Smooth muscle cell (in vitro differentiated cells): ENCODE measurements at regions not wholly inside any gene's neighbourhood (a gene's known extent, or its start where the extent isn't known, plus 50 kb on each side); places are given as distances from the start of the nearest gene placed in this dataset.
A peak's percentile ranks its signal among the peaks of the same experiment; 100 is the strongest.

ENCODE experiments used
- DNase-seq: peaks from one replicate; lab custom pipeline; 2025; ENCODE audit not compliant: unreplicated experiment; lab: John Stamatoyannopoulos, UW
- H2AFZ ChIP-seq: fragments of 200-600 bp; sonication (generic); 2 replicates; pipeline ENCODE4 v1.6.0; 2016; ENCODE audit warnings: antibody characterized with exemption, low read depth, mild to moderate bottlenecking
- H3F3A ChIP-seq: fragments of 200-600 bp; sonication (generic); 2 replicates; pipeline ENCODE4 v1.6.0; 2017; ENCODE audit warnings: antibody characterized with exemption, low read depth
- H3K27ac ChIP-seq: fragments of 200-600 bp; sonication (generic); 2 replicates; pipeline ENCODE4 v1.5.1; 2016; ENCODE audit warnings: low read depth, mild to moderate bottlenecking
- H3K27me3 ChIP-seq: fragments of 200-600 bp; sonication (generic); 2 replicates; pipeline ENCODE4 v1.6.1; 2016; ENCODE audit warnings: low read depth, mild to moderate bottlenecking
- H3K36me3 ChIP-seq: fragments of 200-600 bp; sonication (generic); 2 replicates; pipeline ENCODE4 v1.5.1; 2016; ENCODE audit warnings: low read depth
- H3K4me1 ChIP-seq: fragments of 200-600 bp; sonication (generic); 2 replicates; pipeline ENCODE4 v1.5.1; 2016; ENCODE audit warnings: low read depth
- H3K4me2 ChIP-seq: fragments of 200-600 bp; sonication (generic); 2 replicates; pipeline ENCODE4 v1.6.0; 2016; ENCODE audit warnings: mild to moderate bottlenecking
- H3K4me3 ChIP-seq: fragments of 200-600 bp; sonication (generic); 2 replicates; pipeline ENCODE4 v1.5.1; 2016; ENCODE audit warnings: mild to moderate bottlenecking
- H3K79me2 ChIP-seq: fragments of 200-600 bp; sonication (generic); 2 replicates; pipeline ENCODE4 v1.6.0; 2016; ENCODE audit warnings: low read depth, mild to moderate bottlenecking
- H3K9ac ChIP-seq: fragments of 200-600 bp; sonication (generic); 2 replicates; pipeline ENCODE4 v1.6.0; 2016; ENCODE audit warnings: low read depth
- H3K9me3 ChIP-seq: fragments of 200-600 bp; sonication (generic); replicated peaks from 2 replicates; pipeline ENCODE4 v1.5.1; 2016; ENCODE audit warnings: low read depth
- H4K20me1 ChIP-seq: fragments of 200-600 bp; sonication (generic); 2 replicates; pipeline ENCODE4 v1.6.0; 2016; ENCODE audit warnings: low read depth
- WGBS: methylation state at CpG from one replicate; pipeline ENCODE4 v1.1.7; 2016; ENCODE audit warnings: low lambda C conversion rate; 5-methylcytosine and 5-hydroxymethylcytosine counted together
- TF ChIP-seq, protein P1 (sequence below): fragments of 200-600 bp; sonication (generic); IDR thresholded peaks from 2 replicates; pipeline ENCODE4 v1.5.1; 2017; ENCODE audit warnings: borderline replicate concordance, mild to moderate bottlenecking, antibody characterized with exemption; ENCODE audit not compliant: insufficient read depth, poor library complexity, severe bottlenecking

DNA sequence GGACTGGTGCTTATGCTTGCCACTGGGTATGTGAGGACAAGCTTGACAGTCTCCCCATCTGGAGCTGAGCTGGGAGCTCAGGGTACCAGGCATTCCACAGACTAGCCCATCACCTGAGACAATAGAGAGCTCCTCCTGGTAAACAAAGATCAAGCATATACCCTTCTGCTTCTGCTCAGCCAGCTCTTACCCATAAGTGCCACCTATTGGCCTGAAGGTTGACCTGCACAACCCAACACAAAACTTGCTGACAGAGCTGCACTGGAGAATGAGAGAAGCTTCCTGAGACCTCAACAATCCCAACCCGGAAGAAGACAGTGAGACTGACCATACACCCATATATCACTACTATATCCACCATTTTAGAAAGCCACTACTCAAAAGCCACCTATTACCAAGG, 1049.2 kb upstream of the INTU start:
- no peaks in the 10 kb centered on the region for H3K4me1 ChIP-seq
- H4K20me1 ChIP-seq, result no peaks in the 10 kb centered on the region
- no peak overlapping the region for H3K9ac ChIP-seq
- H3K27ac ChIP-seq, result no peak overlapping the region
- TF ChIP-seq, protein P1, sequence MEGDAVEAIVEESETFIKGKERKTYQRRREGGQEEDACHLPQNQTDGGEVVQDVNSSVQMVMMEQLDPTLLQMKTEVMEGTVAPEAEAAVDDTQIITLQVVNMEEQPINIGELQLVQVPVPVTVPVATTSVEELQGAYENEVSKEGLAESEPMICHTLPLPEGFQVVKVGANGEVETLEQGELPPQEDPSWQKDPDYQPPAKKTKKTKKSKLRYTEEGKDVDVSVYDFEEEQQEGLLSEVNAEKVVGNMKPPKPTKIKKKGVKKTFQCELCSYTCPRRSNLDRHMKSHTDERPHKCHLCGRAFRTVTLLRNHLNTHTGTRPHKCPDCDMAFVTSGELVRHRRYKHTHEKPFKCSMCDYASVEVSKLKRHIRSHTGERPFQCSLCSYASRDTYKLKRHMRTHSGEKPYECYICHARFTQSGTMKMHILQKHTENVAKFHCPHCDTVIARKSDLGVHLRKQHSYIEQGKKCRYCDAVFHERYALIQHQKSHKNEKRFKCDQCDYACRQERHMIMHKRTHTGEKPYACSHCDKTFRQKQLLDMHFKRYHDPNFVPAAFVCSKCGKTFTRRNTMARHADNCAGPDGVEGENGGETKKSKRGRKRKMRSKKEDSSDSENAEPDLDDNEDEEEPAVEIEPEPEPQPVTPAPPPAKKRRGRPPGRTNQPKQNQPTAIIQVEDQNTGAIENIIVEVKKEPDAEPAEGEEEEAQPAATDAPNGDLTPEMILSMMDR, result no peak
- peaks cover 11% of the 10 kb centered on the region for H3K9me3 ChIP-seq
- H3K4me3 ChIP-seq, result no peak overlapping the region
- H3K36me3 ChIP-seq, result no peaks in the 10 kb centered on the region
- H3K4me2 ChIP-seq, result no peak overlapping the region
- no peak for DNase-seq
- 35% methylated on average over 1 of the region's 1 CpG for WGBS
- H3K79me2 ChIP-seq, result no peaks in the 10 kb centered on the region
- no peaks in the 10 kb centered on the region for H3F3A ChIP-seq
- H3K27me3 ChIP-seq, result no peaks in the 10 kb centered on the region
- H2AFZ ChIP-seq, result no peak overlapping the region

DNA sequence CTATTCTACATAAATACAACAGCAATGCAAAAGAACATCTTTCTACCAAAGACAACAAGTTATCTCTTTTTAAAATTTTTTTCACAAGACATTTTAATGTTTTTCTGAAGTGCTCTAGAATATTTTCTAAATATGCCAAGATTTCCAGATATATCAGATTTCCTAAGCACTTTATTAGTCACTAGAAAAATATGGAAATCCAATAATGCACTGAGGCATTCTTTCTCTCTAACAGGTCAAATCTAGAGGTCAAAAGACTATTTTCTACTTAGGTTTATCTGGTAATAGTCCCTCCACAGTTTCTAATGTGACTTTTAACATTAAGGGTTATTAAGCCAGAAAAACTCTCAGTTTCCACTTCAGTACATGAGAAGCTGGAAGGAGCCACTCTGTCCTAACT, 1041.2 kb upstream of the INTU start:
- Histone ChIP-seq H3K4me1 (no peaks in the 10 kb centered on the region), H3F3A (no peaks in the 10 kb centered on the region), H3K27ac (no peak overlapping the region), H3K9ac (no peak overlapping the region), H2AFZ (no peak overlapping the region), H3K9me3 (no peaks in the 10 kb centered on the region), H3K4me3 (no peak overlapping the region), H3K27me3 (no peaks in the 10 kb centered on the region), H3K79me2 (no peaks in the 10 kb centered on the region), H3K4me2 (no peak overlapping the region), H4K20me1 (no peaks in the 10 kb centered on the region), H3K36me3 (no peaks in the 10 kb centered on the region)
- TF ChIP-seq, protein P1, result no peak
- no peak for DNase-seq

DNA sequence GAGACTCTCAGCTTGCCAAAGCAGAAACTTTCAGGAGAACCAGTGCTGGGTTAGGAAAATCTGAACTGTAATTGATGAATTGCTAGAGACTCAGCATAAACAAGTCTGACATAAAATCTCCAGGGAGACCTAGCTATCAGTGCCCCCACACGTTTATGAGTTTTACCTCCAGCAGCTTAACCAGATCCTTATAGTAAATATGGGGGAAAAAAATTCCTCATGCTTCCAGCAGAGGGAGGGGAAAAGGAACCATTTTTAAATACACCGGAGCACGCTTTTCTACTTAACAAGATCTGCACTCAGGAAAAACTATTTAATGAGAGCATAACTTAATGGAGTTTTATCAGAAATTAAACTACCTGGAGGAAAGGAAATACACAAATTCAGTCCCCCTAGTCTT, 1040.7 kb upstream of the INTU start:
- no peaks in the 10 kb centered on the region for H3K4me1 ChIP-seq
- no peak overlapping the region for H3K27ac ChIP-seq
- 55% methylated on average over 3 of the region's 3 CpGs for WGBS
- no peaks in the 10 kb centered on the region for H3K9me3 ChIP-seq
- H3F3A ChIP-seq, result no peaks in the 10 kb centered on the region
- TF ChIP-seq, protein P1, result peak; percentile 53
- H3K4me3 ChIP-seq, result no peak overlapping the region
- no peaks in the 10 kb centered on the region for H3K27me3 ChIP-seq
- H2AFZ ChIP-seq, result no peak overlapping the region
- no peak overlapping the region for H3K4me2 ChIP-seq
- H3K79me2 ChIP-seq, result no peaks in the 10 kb centered on the region
- no peak for DNase-seq
- no peaks in the 10 kb centered on the region for H4K20me1 ChIP-seq
- H3K36me3 ChIP-seq, result no peaks in the 10 kb centered on the region
- H3K9ac ChIP-seq, result no peak overlapping the region

DNA sequence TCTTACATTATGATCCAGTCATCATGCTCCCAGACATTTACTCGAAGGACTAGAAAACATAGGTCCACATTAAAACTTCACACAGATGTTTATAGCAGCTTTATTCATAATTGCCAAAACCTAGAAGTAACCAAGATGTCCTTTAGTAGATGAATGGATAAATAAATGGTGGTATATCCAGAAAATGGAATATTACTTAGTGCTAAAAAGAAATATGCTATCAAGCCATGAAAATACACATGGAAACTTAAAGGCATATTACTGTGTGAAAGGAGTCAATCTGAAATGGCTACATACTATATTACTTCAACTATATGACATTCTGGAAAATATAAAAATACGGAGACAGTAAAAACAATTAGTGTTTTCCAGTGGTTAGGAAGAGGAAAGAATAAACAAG, 1039.1 kb upstream of the INTU start:
- Histone ChIP-seq H3K9ac (no peak overlapping the region), H3K79me2 (no peaks in the 10 kb centered on the region), H4K20me1 (no peaks in the 10 kb centered on the region), H3K4me3 (no peak overlapping the region), H3K4me2 (no peak overlapping the region), H3K27ac (no peak overlapping the region), H3K36me3 (no peaks in the 10 kb centered on the region), H2AFZ (no peak overlapping the region), H3F3A (no peaks in the 10 kb centered on the region), H3K9me3 (no peaks in the 10 kb centered on the region), H3K27me3 (no peaks in the 10 kb centered on the region), H3K4me1 (no peaks in the 10 kb centered on the region)
- DNase-seq, result no peak
- 93% methylated on average over 2 of the region's 2 CpGs for WGBS
- TF ChIP-seq, protein P1, result no peak
